ENCODE measurements at regions not wholly inside any gene's neighbourhood (a gene's known extent, or its start where the extent isn't known, plus 50 kb on each side); places are given as distances from the start of the nearest gene placed in this dataset.

DNA sequence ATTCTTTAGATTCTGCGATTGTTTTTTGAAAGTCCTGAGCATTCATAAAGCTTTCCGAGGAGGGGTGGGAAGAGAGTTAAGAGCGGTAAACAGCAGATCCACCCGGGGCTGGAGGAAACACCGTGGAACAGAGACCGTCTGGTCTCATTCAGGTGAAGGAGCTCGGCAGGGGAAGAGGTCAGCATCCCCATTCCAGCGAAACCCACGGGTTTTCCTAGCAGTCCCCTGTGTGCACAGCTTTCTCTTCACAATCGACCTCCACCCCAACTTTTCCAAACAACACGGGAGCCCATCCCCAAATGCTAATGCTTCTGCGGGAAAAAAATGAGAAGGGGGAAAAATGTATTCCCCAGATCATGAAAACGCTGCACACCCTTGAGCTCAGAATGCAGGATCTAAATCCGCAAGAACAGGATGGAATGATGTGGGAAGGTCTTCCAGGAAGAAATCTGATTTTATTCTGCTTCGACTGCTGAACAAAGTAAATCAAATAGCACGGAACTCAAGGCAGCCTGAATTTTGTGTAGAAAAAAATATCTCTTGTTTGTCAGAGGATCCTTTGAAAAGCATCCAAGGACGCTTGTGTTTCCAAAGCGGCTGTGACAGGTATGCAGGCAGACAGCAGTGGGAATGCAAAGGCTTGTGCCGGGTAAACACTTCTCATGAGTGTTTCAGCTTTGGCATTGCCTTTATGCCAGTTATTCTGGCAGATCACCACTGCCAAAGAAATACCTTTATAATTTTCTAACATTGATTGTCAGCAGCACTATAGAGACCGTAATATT, 128.8 kb downstream of the NDUFA12 start:
- Histone ChIP-seq H3K27ac (no peak overlapping the region), H3K9me3 (no peaks in the 10 kb centered on the region), H3K4me1 (peaks cover 5 to 35% (median 24%) of the 10 kb centered on the region in 6 donors), H3K27me3 (replicated peaks in 1 of 7) (peaks cover 3 to 94% (median 47%) of the 10 kb centered on the region in 7 donors), H3K4me3 (peak overlapping the region in 4 of 8 donors; percentile 43 to 75 (median 52)), H3K36me3 (no peaks in the 10 kb centered on the region)
- TF ChIP-seq, protein P1, sequence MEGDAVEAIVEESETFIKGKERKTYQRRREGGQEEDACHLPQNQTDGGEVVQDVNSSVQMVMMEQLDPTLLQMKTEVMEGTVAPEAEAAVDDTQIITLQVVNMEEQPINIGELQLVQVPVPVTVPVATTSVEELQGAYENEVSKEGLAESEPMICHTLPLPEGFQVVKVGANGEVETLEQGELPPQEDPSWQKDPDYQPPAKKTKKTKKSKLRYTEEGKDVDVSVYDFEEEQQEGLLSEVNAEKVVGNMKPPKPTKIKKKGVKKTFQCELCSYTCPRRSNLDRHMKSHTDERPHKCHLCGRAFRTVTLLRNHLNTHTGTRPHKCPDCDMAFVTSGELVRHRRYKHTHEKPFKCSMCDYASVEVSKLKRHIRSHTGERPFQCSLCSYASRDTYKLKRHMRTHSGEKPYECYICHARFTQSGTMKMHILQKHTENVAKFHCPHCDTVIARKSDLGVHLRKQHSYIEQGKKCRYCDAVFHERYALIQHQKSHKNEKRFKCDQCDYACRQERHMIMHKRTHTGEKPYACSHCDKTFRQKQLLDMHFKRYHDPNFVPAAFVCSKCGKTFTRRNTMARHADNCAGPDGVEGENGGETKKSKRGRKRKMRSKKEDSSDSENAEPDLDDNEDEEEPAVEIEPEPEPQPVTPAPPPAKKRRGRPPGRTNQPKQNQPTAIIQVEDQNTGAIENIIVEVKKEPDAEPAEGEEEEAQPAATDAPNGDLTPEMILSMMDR (IDR thresholded peaks at IDR 0.05 in 8 of 11, conservative IDR thresholded peaks at IDR 0.05 in 3 of 11): no peak
- TF ChIP-seq POLR2AphosphoS5 (IDR thresholded peaks at IDR 0.05): no peak
- no peak for TF ChIP-seq POLR2A (IDR thresholded peaks at IDR 0.05)
- DNase-seq: no peak
- WGBS, 5 donors: 26 to 36% (median 28%) methylated on average over 20 of the region's 20 CpGs
- intact Hi-C loops (cut with DNase I; ENCODE audit: low total_unique reads): no loop called here

DNA sequence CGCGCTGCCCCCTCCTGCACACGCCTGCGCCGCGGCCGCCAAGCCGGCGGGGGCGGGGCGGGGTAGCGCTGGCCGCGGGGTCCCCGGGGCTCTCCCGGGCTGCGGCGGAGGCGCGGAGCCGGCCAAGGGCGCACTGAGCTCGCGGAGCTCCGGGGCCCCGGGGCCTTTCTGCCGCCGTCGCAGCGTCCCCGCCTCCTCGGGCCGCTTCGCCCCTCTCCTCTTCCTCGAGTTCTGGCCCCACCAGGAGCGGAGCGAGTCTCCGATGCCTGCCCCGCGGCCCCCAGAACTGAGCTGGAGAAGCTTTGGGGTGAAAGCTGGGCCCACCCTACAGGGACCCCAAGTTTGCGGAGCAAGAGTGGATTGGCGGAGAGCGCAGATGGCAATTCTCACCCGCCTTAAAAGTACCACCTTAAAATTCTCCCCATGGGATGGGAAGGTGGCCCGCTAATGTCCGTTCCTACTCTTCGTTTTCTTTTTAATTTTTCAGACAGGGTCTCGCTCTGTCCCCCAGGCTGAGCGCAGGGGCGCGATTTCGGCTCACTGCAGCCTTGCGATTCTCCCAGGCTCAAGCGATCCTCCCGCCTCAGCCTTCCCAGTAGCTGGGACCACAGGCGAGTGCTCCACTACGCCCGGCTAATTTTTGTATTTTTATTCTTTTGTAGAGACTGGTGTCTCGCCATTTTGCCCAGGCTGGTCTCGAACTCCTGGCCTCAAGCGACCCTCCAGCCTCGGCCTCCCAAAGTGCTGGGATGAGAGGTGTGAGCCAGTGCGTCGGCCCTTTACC, 129.6 kb downstream of the NDUFA12 start:
- Histone ChIP-seq H3K9me3 (no peaks in the 10 kb centered on the region), H3K4me3 (peak overlapping the region; percentile 24 to 75 (median 46)), H3K36me3 (no peaks in the 10 kb centered on the region), H3K27me3 (replicated peaks in 1 of 7) (peaks cover 3 to 93% (median 47%) of the 10 kb centered on the region in 7 donors), H3K27ac (no peak overlapping the region), H3K4me1 (peaks cover 5 to 35% (median 24%) of the 10 kb centered on the region in 6 donors)
- WGBS, 5 donors: 5 to 18% (median 12%) methylated on average over 29 to 64 of the region's 64 CpGs
- DNase-seq: no peak
- no peak for TF ChIP-seq POLR2A (IDR thresholded peaks at IDR 0.05)
- TF ChIP-seq, protein P1 (IDR thresholded peaks at IDR 0.05 in 8 of 11, conservative IDR thresholded peaks at IDR 0.05 in 3 of 11): no peak
- no peak for TF ChIP-seq POLR2AphosphoS5 (IDR thresholded peaks at IDR 0.05)
- intact Hi-C loops (cut with DNase I; ENCODE audit: low total_unique reads): no loop called here

DNA sequence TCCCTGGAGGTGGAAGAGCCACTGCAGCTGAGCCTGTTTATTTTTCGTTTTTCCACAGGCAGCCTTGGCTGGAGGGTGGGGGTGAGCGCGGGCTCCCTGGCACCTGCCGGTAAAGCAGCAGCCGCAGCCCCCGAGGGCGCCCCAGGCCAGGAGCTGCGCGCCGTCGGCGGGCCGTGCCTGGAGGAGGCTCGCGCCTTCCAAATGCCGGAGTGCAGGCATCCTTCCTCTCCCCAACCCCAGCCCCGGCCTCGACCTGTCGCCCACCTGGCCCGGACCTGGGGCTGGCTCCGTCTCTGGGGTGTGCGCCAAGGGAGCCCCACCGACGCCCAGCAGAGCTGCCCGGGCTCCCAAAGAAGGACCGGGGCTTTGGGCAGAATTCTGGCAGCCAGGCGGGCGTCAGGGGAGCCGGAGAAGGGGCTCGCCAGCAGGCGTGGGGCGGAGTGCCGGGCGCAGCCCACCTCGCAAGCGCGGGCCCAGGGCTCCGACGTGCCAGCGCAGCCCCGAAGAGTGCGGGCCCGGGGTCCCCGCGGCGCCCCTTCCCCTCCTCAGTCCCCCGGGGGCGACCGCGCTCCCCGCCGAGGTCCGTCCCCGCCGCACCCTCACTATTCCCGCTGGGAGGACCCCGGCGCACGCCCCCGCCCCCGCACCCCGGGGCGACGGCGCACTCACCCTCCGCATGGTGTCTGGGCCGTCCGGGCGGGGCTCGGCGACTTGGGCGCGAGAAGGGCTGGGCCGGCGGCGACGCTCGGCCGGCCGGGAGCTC, 130.3 kb downstream of the NDUFA12 start:
- peak overlapping the region; percentile 21 to 75 (median 46) for H3K4me3 ChIP-seq
- H3K36me3 ChIP-seq: no peaks in the 10 kb centered on the region
- no peaks in the 10 kb centered on the region for H3K9me3 ChIP-seq
- DNase-seq: peak; percentile 76
- intact Hi-C loops (cut with DNase I; ENCODE audit: low total_unique reads): no loop called here
- peaks cover 3 to 87% (median 47%) of the 10 kb centered on the region in 7 donors for H3K27me3 ChIP-seq (replicated peaks in 1 of 7)
- 2 to 6% (median 3%) methylated on average over 18 to 80 of the region's 80 CpGs for WGBS, 5 donors
- peaks cover 5 to 35% (median 24%) of the 10 kb centered on the region in 6 donors for H3K4me1 ChIP-seq
- no peak overlapping the region for H3K27ac ChIP-seq
- TF ChIP-seq, protein P1 (IDR thresholded peaks at IDR 0.05 in 8 of 11, conservative IDR thresholded peaks at IDR 0.05 in 3 of 11): no peak
- no peak for TF ChIP-seq POLR2A (IDR thresholded peaks at IDR 0.05)
- TF ChIP-seq POLR2AphosphoS5 (IDR thresholded peaks at IDR 0.05): no peak
